Pancreas (tissue), 10 donors: ENCODE measurements at regions not wholly inside any gene's neighbourhood (a gene's known extent, or its start where the extent isn't known, plus 50 kb on each side); places are given as distances from the start of the nearest gene placed in this dataset.
"Not testable (repeated sequence)": the region's sequence is repeated elsewhere in the genome, so short reads cannot be mapped to it uniquely, and the experiment has no call there.

ENCODE experiments used
- ATAC-seq, 4 donors: fragments of 200-7000 bp; cut with Tn5 transposase; one replicate each; pipeline versions ENCODE4 v1.8.0 to v1.9.1; 2020; ENCODE audit warnings: mild to moderate bottlenecking in 4 of 4, moderate library complexity in 4 of 4
- DNase-seq, 6 donors: peaks; one replicate each; pipeline ENCODE4 v3.0.0-alpha.2; 2020
- FAIRE-seq: peaks from 2 replicates; lab custom pipeline; 2012; peaks lifted over from hg19 to GRCh38; lab: Jason Lieb, UNC
- H3K27ac ChIP-seq, 4 donors: fragments of 200-600 bp; sonication (generic); 1 replicate in 3 of 4; 2 replicates in 1 of 4; pipeline versions ENCODE4 v1.5.0 to v1.8.0; 2020
- H3K27me3 ChIP-seq, 4 donors: fragments of 200-600 bp; one replicate each; pipeline ENCODE4 v1.8.0; 2021
- H3K36me3 ChIP-seq, 3 donors: fragments of 200-600 bp; sonication (generic) in 1 of 3; one replicate each; pipeline versions ENCODE4 v1.5.0 to v1.8.0; 2020 to 2021
- H3K4me1 ChIP-seq, 3 donors: fragments of 200-600 bp; one replicate each; pipeline ENCODE4 v1.8.0; 2021
- H3K4me3 ChIP-seq, 4 donors: fragments of 200-600 bp; sonication (generic) in 2 of 4; one replicate each; pipeline versions ENCODE4 v1.5.0 to v1.8.0; 2020 to 2021
- H3K9me3 ChIP-seq, 4 donors: fragments of 200-600 bp; one replicate each; pipeline ENCODE4 v1.8.0; 2021
- WGBS, 2 donors: extraction: QIAGEN DNeasy Blood & Tissue Kit; methylation state at CpG; one replicate each; pipeline ENCODE4 v1.1.7; 2013; 5-methylcytosine and 5-hydroxymethylcytosine counted together
- intact Hi-C, 3 donors: fragments of 100-400 bp; cut with DNase I; formaldehyde crosslinking; loops; one replicate each; pipeline versions ENCODE4 v1.11.1 to v1.14.2; 2022
- TF ChIP-seq, protein P1 (sequence below), 4 donors: fragments of 200-600 bp; sonication (generic) in 3 of 4; IDR thresholded peaks; one replicate each; pipeline versions ENCODE4 v1.5.0 to v1.8.0; 2021; ENCODE audit warnings: antibody characterized with exemption in 4 of 4
- donor health status: healthy with polysubstance abuse.
- donor health status: DM: no; HTN: no; CAD: no; lungs with moderate emphysema.
- donor health status: DM: no; HTN: no; CAD: no.
- donor health status: control.
- donor health status: control.
- donor health status: Bipolar disorder and iron deficiency.
- donor health status: DM: yes; HTN: yes; CAD: no.
- donor health status: DM: no; HTN: no; CAD: no.
- donor health status: DM: no; HTN: no; CAD: no.
- donor health status: DM: yes; HTN: yes; CAD: no.

DNA sequence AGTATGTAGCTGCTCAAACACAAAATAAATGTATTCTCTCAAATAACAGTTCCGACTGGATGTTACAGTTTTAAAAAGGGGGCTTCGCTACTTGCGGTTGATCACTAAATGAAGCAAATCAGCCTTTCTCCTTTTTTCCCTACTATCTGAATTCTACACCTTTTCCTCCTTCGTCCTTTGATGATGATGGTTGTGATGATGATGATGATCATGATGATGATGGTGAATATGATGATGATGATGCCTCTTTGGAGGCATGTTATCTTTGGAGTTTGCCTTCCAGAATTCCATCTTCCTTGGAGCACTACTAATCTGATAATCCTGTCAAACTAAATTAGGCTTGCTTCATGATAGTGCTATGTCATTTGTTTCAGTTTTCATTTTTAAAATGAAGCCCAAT lies 1073.3 kb downstream of the SOCS6 start:
- Histone ChIP-seq H3K9me3 (no peaks in the 10 kb centered on the region), H3K27me3 (no peaks in the 10 kb centered on the region), H3K4me3 (no peak overlapping the region), H3K36me3 (no peaks in the 10 kb centered on the region), H3K27ac (no peak overlapping the region), H3K4me1 (no peaks in the 10 kb centered on the region)
- no peak for FAIRE-seq
- WGBS, 2 donors, result 70 to 82% methylated on average over 4 of the region's 4 CpGs
- ATAC-seq, result no peak
- intact Hi-C loops, result no loop called here
- DNase-seq, result no peak
- TF ChIP-seq, protein P1, sequence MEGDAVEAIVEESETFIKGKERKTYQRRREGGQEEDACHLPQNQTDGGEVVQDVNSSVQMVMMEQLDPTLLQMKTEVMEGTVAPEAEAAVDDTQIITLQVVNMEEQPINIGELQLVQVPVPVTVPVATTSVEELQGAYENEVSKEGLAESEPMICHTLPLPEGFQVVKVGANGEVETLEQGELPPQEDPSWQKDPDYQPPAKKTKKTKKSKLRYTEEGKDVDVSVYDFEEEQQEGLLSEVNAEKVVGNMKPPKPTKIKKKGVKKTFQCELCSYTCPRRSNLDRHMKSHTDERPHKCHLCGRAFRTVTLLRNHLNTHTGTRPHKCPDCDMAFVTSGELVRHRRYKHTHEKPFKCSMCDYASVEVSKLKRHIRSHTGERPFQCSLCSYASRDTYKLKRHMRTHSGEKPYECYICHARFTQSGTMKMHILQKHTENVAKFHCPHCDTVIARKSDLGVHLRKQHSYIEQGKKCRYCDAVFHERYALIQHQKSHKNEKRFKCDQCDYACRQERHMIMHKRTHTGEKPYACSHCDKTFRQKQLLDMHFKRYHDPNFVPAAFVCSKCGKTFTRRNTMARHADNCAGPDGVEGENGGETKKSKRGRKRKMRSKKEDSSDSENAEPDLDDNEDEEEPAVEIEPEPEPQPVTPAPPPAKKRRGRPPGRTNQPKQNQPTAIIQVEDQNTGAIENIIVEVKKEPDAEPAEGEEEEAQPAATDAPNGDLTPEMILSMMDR (IDR thresholded peaks at IDR 0.05), result no peak

DNA sequence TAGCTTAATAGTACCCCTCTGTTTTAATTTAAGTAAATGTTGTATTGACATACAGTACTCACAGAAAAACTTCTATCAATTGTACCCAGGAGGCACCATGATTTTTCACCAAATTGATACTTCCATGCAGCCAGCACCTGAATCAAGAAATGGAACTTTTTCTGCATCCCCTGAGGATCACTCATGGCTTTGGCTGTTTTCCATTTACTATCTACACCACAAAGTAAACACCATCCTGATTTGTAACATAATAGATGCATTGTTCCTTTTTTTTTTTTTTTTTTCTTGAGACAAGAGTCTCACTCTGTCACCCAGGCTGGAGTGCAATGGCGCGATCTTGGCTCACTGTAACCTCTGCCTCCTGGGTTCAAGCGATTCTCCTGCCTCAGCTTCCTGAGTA lies 1066.8 kb downstream of the SOCS6 start:
- FAIRE-seq, ATAC-seq, H3K27me3 ChIP-seq, H3K9me3 ChIP-seq, H3K36me3 ChIP-seq, H3K4me3 ChIP-seq, H3K4me1 ChIP-seq, H3K27ac ChIP-seq, DNase-seq, intact Hi-C loops: not testable (repeated sequence)
- WGBS, 2 donors, result 58 to 75% methylated on average over 3 of the region's 3 CpGs

DNA sequence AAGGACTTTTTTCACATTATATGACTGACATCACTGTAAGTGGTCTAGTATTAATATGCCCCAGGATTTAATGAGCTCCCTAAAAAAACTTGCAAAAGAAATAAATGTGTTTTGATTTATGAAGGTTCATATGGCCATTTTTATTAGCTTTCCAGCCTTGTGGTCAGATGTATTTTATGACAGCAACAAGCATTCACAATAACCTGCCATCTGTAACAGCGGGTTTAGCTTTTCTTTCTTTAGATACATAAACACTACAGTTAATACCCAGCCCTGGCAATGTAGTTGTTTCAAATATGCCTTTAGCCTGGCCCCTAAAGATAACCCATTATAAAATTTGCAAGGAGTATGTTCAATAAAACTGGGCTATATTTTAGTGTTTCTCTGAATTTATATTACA lies 1063.8 kb downstream of the SOCS6 start:
- FAIRE-seq (no peak), ATAC-seq (no peak), DNase-seq (no peak)
- Histone ChIP-seq H3K36me3 (no peaks in the 10 kb centered on the region), H3K27ac (no peak overlapping the region), H3K27me3 (no peaks in the 10 kb centered on the region), H3K9me3 (no peaks in the 10 kb centered on the region), H3K4me3 (no peak overlapping the region), H3K4me1 (no peaks in the 10 kb centered on the region)
- 57 to 80% methylated on average over 1 of the region's 1 CpG for WGBS, 2 donors
- intact Hi-C loops, result no loop called here
- TF ChIP-seq, protein P1 (IDR thresholded peaks at IDR 0.05), result no peak

- no peaks in the 10 kb centered on the region for H3K4me1 ChIP-seq
- TF ChIP-seq, protein P1 (IDR thresholded peaks at IDR 0.05), result no peak
- H3K9me3 ChIP-seq, result no peaks in the 10 kb centered on the region
- ATAC-seq, result no peak
- H3K36me3 ChIP-seq, result no peaks in the 10 kb centered on the region
- DNase-seq, result no peak
- no peak overlapping the region for H3K27ac ChIP-seq
- no peaks in the 10 kb centered on the region for H3K27me3 ChIP-seq
- no peak for FAIRE-seq
- intact Hi-C loops, result no loop called here
- 42 to 56% methylated on average over 6 of the region's 6 CpGs for WGBS, 2 donors
- H3K4me3 ChIP-seq, result no peak overlapping the region
Observed at GRCh38 chr18:71336576-71337210, 1047.8 kb downstream of the SOCS6 start.

GRCh38 chr18:71329563-71329962 lies 1040.7 kb downstream of the SOCS6 start:
- TF ChIP-seq, protein P1 (IDR thresholded peaks at IDR 0.05), result no peak

More at GRCh38 chr18:71329563-71329962, 1040.7 kb downstream of the SOCS6 start:
- ATAC-seq, result no peak
- FAIRE-seq, result no peak
- Histone ChIP-seq H3K27me3 (no peaks in the 10 kb centered on the region), H3K27ac (no peak overlapping the region), H3K4me3 (no peak overlapping the region), H3K4me1 (no peaks in the 10 kb centered on the region), H3K36me3 (no peaks in the 10 kb centered on the region), H3K9me3 (no peaks in the 10 kb centered on the region)
- WGBS, 2 donors, result 48 to 64% methylated on average over 2 of the region's 2 CpGs
- intact Hi-C loops, result no loop called here
- DNase-seq, result no peak
